ENCODE measurements at regions not wholly inside any gene's neighbourhood (a gene's known extent, or its start where the extent isn't known, plus 50 kb on each side); places are given as distances from the start of the nearest gene placed in this dataset.

DNA sequence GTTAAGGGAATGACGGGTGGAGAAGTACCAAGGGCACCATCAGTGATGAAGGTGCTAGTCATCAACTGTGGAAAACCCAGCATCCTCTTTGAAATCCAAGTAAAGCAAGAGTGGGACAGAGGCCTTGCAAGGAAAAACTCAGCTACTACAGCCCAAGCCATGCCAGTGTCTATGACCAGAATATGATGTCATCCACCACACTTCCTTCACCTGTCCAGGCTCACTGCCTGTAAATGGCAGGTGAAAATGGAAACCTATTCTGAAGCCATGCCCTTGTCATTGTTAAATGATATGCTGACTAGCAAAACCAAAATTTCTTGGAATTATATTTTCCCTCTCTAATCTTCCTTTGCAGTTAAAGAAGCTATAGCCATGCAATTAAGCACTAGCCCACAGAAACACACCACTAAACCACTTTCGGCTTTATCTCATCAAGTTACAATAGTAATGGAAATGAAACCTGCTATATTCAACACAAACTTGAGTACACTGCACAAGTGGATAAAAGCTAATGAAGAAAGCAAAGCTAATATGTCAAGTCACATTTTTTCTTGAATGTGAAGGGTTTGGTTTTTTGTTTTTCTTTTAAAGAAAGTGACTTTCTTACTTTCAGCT lies 96.3 kb upstream of the RALGPS2 start:
- intact Hi-C loops (cut with DNase I), result no loop called here
- H3K4me1 ChIP-seq, result no peaks in the 10 kb centered on the region
- ATAC-seq (no peak), DNase-seq (no peak)
- H3K36me3 ChIP-seq, result no peaks in the 10 kb centered on the region
- no peaks in the 10 kb centered on the region for H3K27me3 ChIP-seq
- H3K27ac ChIP-seq, result no peak overlapping the region
- no peaks in the 10 kb centered on the region for H3K9me3 ChIP-seq
- TF ChIP-seq, protein P1, sequence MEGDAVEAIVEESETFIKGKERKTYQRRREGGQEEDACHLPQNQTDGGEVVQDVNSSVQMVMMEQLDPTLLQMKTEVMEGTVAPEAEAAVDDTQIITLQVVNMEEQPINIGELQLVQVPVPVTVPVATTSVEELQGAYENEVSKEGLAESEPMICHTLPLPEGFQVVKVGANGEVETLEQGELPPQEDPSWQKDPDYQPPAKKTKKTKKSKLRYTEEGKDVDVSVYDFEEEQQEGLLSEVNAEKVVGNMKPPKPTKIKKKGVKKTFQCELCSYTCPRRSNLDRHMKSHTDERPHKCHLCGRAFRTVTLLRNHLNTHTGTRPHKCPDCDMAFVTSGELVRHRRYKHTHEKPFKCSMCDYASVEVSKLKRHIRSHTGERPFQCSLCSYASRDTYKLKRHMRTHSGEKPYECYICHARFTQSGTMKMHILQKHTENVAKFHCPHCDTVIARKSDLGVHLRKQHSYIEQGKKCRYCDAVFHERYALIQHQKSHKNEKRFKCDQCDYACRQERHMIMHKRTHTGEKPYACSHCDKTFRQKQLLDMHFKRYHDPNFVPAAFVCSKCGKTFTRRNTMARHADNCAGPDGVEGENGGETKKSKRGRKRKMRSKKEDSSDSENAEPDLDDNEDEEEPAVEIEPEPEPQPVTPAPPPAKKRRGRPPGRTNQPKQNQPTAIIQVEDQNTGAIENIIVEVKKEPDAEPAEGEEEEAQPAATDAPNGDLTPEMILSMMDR (IDR thresholded peaks at IDR 0.05), result no peak
- H3K4me3 ChIP-seq, result no peak overlapping the region

DNA sequence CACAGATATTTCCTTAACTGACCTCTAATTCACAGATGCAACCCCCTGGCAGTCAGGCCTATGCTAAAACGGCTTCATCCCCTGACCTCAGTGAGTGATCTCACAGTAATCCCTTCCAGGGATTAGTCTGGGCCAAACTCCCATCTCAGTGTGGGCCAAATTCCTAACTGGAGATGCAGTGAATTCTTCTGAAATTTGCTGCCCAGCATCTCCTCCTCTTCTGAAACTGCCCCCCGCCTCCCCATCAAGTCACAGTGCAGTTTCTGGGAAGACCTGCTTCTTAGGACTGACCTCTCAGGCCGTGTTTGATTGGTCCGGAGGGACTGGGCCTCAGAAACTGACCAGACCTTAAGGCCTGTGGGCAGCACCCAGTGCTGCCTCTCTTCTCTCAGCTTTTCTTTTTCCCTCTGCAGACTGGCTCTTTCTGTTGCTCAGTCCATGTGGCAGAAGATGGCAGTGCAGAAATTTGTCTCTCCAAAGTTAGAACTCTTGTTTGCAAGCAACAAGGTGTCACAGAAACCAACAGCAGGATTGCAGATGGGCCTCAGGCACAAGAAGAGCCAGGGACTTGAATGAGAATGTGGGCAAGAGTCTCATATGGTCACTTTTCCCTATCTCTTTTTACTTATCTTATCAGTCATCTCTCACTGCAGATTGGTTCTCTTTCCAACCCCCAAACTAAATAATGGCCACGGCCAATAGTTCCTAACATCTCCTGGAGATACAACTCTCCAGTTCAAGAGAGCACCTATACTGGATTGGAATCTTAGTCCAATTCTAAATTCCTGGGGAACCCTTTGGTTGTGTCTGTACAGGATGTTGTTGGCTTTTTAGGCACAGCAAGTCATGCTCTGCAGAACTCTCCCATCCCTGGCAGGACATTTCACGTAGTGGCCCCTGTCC lies 95.5 kb upstream of the RALGPS2 start:
- no peaks in the 10 kb centered on the region for H3K4me1 ChIP-seq
- no peaks in the 10 kb centered on the region for H3K9me3 ChIP-seq
- ATAC-seq (no peak), DNase-seq (no peak)
- TF ChIP-seq, protein P1 (IDR thresholded peaks at IDR 0.05), result no peak
- H3K27me3 ChIP-seq, result no peaks in the 10 kb centered on the region
- H3K36me3 ChIP-seq, result no peaks in the 10 kb centered on the region
- no peak overlapping the region for H3K4me3 ChIP-seq
- intact Hi-C loops (cut with DNase I), result no loop called here
- no peak overlapping the region for H3K27ac ChIP-seq

DNA sequence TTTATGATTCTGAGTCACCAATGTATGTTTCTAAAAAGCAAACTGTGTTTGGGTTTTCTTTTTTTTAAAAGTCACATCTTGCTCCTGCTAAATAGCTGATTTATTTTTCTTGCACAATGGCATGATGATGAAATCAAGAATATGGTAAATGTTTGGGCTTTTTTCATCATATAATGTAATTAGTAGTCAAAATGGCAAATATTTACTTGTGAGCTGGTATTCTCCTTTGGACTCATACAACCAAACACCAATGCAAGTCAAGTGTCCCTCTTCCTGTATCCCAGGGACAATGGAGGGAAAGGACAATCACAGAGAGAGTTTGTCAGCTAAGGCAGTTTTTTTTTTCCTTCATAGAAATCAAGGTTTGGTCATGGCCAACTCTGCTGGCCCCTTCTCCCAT lies 94.6 kb upstream of the RALGPS2 start:
- no peaks in the 10 kb centered on the region for H3K4me1 ChIP-seq

DNA sequence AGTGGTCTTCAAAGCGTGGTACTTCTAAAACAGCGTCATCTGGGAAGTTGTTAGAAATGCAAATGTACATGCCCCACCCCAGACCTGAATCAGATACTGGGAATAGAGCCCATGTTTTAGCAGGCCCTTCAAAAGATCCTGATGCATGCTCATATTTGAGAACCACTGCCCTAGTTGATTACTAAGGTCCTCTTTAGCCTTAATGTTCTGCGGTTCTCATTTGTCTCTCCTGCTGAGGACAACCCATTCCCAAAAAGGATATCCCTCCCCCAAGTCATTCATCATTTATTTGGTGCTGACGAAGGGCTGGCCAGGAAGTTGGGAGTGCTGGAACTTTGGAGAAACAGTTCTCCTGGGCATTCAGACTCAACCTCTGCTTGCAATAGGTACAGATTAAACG lies 92.4 kb upstream of the RALGPS2 start:
- no peak overlapping the region for H3K4me3 ChIP-seq
- no peak overlapping the region for H3K27ac ChIP-seq
- H3K36me3 ChIP-seq, result no peaks in the 10 kb centered on the region
- H3K4me1 ChIP-seq, result no peaks in the 10 kb centered on the region
- no peaks in the 10 kb centered on the region for H3K27me3 ChIP-seq
- intact Hi-C loops (cut with DNase I), result no loop called here
- DNase-seq, result no peak
- TF ChIP-seq, protein P1 (IDR thresholded peaks at IDR 0.05), result no peak
- ATAC-seq, result no peak
- H3K9me3 ChIP-seq, result no peaks in the 10 kb centered on the region

More for the DNA sequence above, 94.6 kb upstream of the RALGPS2 start:
- intact Hi-C loops (cut with DNase I), result no loop called here
- Histone ChIP-seq H3K9me3 (no peaks in the 10 kb centered on the region), H3K27me3 (no peaks in the 10 kb centered on the region), H3K27ac (no peak overlapping the region), H3K4me3 (no peak overlapping the region), H3K36me3 (no peaks in the 10 kb centered on the region)
- no peak for ATAC-seq
- TF ChIP-seq, protein P1 (IDR thresholded peaks at IDR 0.05), result no peak
- no peak for DNase-seq

DNA sequence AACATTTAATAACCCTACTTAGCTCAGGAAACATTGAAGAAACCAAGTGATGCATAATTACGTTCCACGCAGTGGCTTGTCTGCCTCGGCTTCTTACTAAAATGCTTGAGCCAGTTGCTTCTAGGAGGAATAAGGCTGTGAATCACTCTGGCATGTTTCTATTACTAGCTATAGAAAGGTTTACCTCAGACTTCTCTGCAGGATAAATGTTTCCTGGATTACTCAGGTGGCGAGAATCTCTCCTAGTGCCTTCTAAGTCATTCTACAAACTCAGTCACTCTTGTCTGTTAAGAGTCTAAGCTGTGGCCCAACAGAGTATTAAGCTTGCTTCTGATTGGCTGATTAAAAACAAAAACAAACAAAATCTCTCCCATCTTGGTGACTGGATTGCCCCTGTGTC lies 92.0 kb upstream of the RALGPS2 start:
- TF ChIP-seq, protein P1 (IDR thresholded peaks at IDR 0.05), result no peak
- intact Hi-C loops (cut with DNase I), result no loop called here
- no peak overlapping the region for H3K27ac ChIP-seq
- H3K9me3 ChIP-seq, result no peaks in the 10 kb centered on the region
- no peak overlapping the region for H3K4me3 ChIP-seq
- H3K4me1 ChIP-seq, result no peaks in the 10 kb centered on the region
- ATAC-seq, result no peak
- no peaks in the 10 kb centered on the region for H3K36me3 ChIP-seq
- no peak for DNase-seq
- no peaks in the 10 kb centered on the region for H3K27me3 ChIP-seq

Measured in upper lobe of right lung (tissue), 1 donor.